ENCODE measurements at regions not wholly inside any gene's neighbourhood (a gene's known extent, or its start where the extent isn't known, plus 50 kb on each side); places are given as distances from the start of the nearest gene placed in this dataset.

- TF ChIP-seq CTCF (conservative IDR thresholded peaks at IDR 0.05; ENCODE audit: control insufficient read depth, insufficient read depth, low read depth, low read length): no peak
- no peak for DNase-seq (ENCODE audit: low read depth)
These were observed 69.7 kb upstream of the ITPRID1 start for GRCh38 chr7:31444196-31444595.

GRCh38 chr7:31445686-31446355 lies 68.1 kb upstream of the ITPRID1 start:
- no peak for TF ChIP-seq CTCF (conservative IDR thresholded peaks at IDR 0.05; ENCODE audit: control insufficient read depth, insufficient read depth, low read depth, low read length)
- DNase-seq (ENCODE audit: low read depth): no peak
- no peak overlapping the region for H3K4me3 ChIP-seq (ENCODE audit: control insufficient read depth, low read depth, low read length)

More at GRCh38 chr7:31444196-31444595, 69.7 kb upstream of the ITPRID1 start:
- H3K4me3 ChIP-seq (ENCODE audit: control insufficient read depth, low read depth, low read length): no peak overlapping the region

- no peak for DNase-seq (ENCODE audit: low read depth)
- no peak overlapping the region for H3K4me3 ChIP-seq (ENCODE audit: control insufficient read depth, low read depth, low read length)
- no peak for TF ChIP-seq CTCF (conservative IDR thresholded peaks at IDR 0.05; ENCODE audit: control insufficient read depth, insufficient read depth, low read depth, low read length)
These were observed 65.2 kb upstream of the ITPRID1 start for GRCh38 chr7:31448649-31449048.

GRCh38 chr7:31455844-31456243 lies 58.0 kb upstream of the ITPRID1 start:
- no peak for TF ChIP-seq CTCF (conservative IDR thresholded peaks at IDR 0.05; ENCODE audit: control insufficient read depth, insufficient read depth, low read depth, low read length)
- DNase-seq (ENCODE audit: low read depth): no peak
- H3K4me3 ChIP-seq (ENCODE audit: control insufficient read depth, low read depth, low read length): no peak overlapping the region

GRCh38 chr7:31456646-31457368 lies 57.1 kb upstream of the ITPRID1 start:
- TF ChIP-seq CTCF (conservative IDR thresholded peaks at IDR 0.05; ENCODE audit: control insufficient read depth, insufficient read depth, low read depth, low read length): no peak
- DNase-seq (ENCODE audit: low read depth): no peak
- no peak overlapping the region for H3K4me3 ChIP-seq (ENCODE audit: control insufficient read depth, low read depth, low read length)

GRCh38 chr7:31457551-31457950 lies 56.3 kb upstream of the ITPRID1 start:
- no peak overlapping the region for H3K4me3 ChIP-seq (ENCODE audit: control insufficient read depth, low read depth, low read length)
- no peak for TF ChIP-seq CTCF (conservative IDR thresholded peaks at IDR 0.05; ENCODE audit: control insufficient read depth, insufficient read depth, low read depth, low read length)
- DNase-seq (ENCODE audit: low read depth): no peak

All from fibroblast of mammary gland (primary cell).